ENCODE measurements at regions not wholly inside any gene's neighbourhood (a gene's known extent, or its start where the extent isn't known, plus 50 kb on each side); places are given as distances from the start of the nearest gene placed in this dataset.
"Not testable (repeated sequence)": the region's sequence is repeated elsewhere in the genome, so short reads cannot be mapped to it uniquely, and the experiment has no call there.

DNA sequence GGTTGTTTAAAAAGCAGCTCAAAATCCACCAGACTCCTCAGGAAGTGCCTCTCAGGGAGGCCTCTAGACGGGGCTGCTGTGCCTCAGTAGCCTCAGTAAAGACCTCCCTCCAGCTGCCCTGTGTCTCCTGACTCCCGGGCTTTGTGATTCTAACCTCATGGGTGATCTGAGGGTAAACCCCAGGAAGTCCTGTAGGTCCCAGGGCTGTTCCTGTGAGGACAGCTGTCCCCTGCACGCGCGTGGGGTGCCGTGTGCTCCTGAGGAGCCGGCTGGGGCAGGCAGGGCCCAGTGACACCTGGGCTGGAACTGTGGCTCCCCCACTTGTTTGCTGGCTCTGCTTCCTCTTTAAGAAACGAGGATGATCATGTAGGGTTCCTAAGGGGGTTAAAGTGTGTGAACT is 359.9 kb downstream of the BCL2L11 start:
- TF ChIP-seq, protein P1, sequence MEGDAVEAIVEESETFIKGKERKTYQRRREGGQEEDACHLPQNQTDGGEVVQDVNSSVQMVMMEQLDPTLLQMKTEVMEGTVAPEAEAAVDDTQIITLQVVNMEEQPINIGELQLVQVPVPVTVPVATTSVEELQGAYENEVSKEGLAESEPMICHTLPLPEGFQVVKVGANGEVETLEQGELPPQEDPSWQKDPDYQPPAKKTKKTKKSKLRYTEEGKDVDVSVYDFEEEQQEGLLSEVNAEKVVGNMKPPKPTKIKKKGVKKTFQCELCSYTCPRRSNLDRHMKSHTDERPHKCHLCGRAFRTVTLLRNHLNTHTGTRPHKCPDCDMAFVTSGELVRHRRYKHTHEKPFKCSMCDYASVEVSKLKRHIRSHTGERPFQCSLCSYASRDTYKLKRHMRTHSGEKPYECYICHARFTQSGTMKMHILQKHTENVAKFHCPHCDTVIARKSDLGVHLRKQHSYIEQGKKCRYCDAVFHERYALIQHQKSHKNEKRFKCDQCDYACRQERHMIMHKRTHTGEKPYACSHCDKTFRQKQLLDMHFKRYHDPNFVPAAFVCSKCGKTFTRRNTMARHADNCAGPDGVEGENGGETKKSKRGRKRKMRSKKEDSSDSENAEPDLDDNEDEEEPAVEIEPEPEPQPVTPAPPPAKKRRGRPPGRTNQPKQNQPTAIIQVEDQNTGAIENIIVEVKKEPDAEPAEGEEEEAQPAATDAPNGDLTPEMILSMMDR (IDR thresholded peaks at IDR 0.05; ENCODE audit: low read depth, low read length, poor library complexity, severe bottlenecking) = peak; percentile 26
- not testable (repeated sequence) for TF ChIP-seq EZH2phosphoT487 (IDR thresholded peaks at IDR 0.05; ENCODE audit: borderline replicate concordance, low read length)

All from DOHH2 (cell line).